Activated naive CD4-positive, alpha-beta T cell treated with anti-CD3 and anti-CD28 coated beads, Interleukin-2, amount 50 U/mL, for 72 hours (primary cell): ENCODE measurements at regions not wholly inside any gene's neighbourhood (a gene's known extent, or its start where the extent isn't known, plus 50 kb on each side); places are given as distances from the start of the nearest gene placed in this dataset.
A peak's percentile ranks its signal among the peaks of the same experiment; 100 is the strongest.

Experiments used
- ATAC-seq, 2 donors: fragments of 150-1000 bp; cut with Tn5 transposase; 2 replicates each; pipeline ENCODE4 v1.10.0; 2021; ENCODE audit warnings: mild to moderate bottlenecking in 2 of 2, moderate library complexity in 2 of 2
- DNase-seq, 2 donors: peaks; one replicate each; pipeline ENCODE4 v3.0.0; 2021 to 2022; ENCODE audit warnings: low spot score in 2 of 2
- H3K27ac Mint-ChIP-seq, 2 donors: one replicate each; pipeline ENCODE4 v1.8.0; 2022; ENCODE audit warnings: mild to moderate bottlenecking in 2 of 2, mixed read lengths in 2 of 2
- H3K36me3 Mint-ChIP-seq, 2 donors: one replicate each; pipeline ENCODE4 v1.8.0; 2022; ENCODE audit warnings: mixed read lengths in 2 of 2
- H3K9me3 Mint-ChIP-seq, 2 donors: one replicate each; pipeline ENCODE4 v1.8.0; 2022; ENCODE audit warnings: mixed read lengths in 2 of 2

- H3K27ac Mint-ChIP-seq: no peak overlapping the region
- H3K36me3 Mint-ChIP-seq: peaks cover 0 to 10% of the 10 kb centered on the region in 2 donors
- peaks cover 6 to 7% of the 10 kb centered on the region in 2 donors for H3K9me3 Mint-ChIP-seq
- no peak for ATAC-seq
- DNase-seq: no peak
Observed at GRCh38 chr5:115072266-115073064, 97.2 kb downstream of the TRIM36 start.

DNA sequence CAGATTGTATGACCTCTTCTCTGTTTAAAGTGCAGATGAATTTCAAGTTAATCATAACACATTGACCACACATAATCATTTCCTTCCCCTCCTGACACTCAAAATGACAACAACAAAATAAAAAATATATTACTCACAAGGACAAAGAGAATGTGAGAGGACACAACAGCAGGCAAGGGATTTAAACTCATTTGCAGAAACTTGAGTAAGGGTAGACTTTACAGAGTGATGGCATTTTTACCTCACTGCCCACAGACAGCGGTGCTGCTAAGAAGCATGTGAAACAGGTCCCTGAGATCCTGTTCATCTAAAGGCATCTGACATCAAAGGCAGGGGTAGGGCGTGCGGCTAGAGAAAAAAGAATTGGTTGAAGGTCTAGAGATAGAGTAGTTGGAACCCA lies 99.0 kb downstream of the TRIM36 start:
- peaks cover 0 to 10% of the 10 kb centered on the region in 2 donors for H3K36me3 Mint-ChIP-seq
- peaks cover 6 to 7% of the 10 kb centered on the region in 2 donors for H3K9me3 Mint-ChIP-seq
- DNase-seq (no peak), ATAC-seq (peak in 1 of 2 donors; percentile 49)
- no peak overlapping the region for H3K27ac Mint-ChIP-seq

- DNase-seq (no peak), ATAC-seq (peak; percentile 32 to 48)
- H3K9me3 Mint-ChIP-seq: peaks cover 6 to 7% of the 10 kb centered on the region in 2 donors
- peak overlapping the region in 1 of 2 donors; percentile 23 for H3K27ac Mint-ChIP-seq
- peaks cover 0 to 10% of the 10 kb centered on the region in 2 donors for H3K36me3 Mint-ChIP-seq
Observed at GRCh38 chr5:115069087-115069968, 100.4 kb downstream of the TRIM36 start.

DNA sequence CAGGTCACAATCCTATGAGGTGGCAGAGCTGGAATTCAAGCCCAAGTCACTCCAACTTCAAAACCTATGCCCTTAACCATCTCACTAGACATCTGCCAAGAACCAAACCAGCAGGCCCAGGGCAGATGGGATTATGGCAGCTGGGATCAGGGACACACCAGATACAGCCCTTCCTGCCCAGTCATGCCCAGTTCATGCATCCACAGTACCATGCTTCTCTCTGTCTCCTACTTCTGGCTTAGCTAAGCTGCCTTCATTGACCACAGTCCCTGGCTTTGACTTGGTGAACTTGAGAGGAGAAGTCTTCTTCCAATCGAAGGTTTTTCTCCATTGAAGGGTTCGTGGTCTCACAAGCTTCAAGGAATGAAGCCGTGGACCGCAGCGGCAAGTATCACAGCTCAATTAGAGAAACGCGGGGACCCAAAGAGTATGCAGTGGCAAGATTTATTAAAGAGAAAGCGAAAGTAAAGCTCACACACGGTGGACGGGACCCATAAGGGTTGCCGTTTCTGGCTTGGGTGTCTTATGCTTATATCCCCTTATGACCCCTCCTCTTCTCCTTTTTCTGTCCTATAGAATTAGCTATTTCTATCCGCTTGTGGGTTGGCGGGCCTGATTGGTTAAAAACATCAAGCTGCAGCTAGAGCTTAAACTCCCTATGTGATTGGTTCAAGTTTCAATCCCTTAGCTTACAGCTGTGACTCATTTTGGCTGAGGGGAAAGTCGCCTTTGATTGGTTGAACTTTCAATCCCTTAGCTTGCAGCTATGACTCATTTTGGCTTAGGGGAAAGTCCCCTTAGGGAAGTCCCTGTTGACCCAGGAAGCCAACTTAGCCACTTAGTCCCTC lies 101.2 kb downstream of the TRIM36 start:
- DNase-seq (no peak), ATAC-seq (peak; percentile 74 to 88)

GRCh38 chr5:115064380-115064779 lies 105.3 kb downstream of the TRIM36 start:
- H3K9me3 Mint-ChIP-seq: peaks cover 6 to 7% of the 10 kb centered on the region in 2 donors
- H3K36me3 Mint-ChIP-seq: peaks cover 0 to 10% of the 10 kb centered on the region in 2 donors
- no peak overlapping the region for H3K27ac Mint-ChIP-seq
- ATAC-seq: no peak
- DNase-seq: no peak

More for the DNA sequence above, 101.2 kb downstream of the TRIM36 start:
- H3K27ac Mint-ChIP-seq: no peak overlapping the region
- H3K9me3 Mint-ChIP-seq: peaks cover 6 to 7% of the 10 kb centered on the region in 2 donors
- peaks cover 0 to 10% of the 10 kb centered on the region in 2 donors for H3K36me3 Mint-ChIP-seq

- no peak for DNase-seq
- Mint-ChIP-seq H3K36me3 (no peaks in the 10 kb centered on the region), H3K27ac (no peak overlapping the region), H3K9me3 (no peaks in the 10 kb centered on the region)
- no peak for ATAC-seq
Observed at GRCh38 chr5:115054387-115054951, 115.2 kb downstream of the TRIM36 start.

DNA sequence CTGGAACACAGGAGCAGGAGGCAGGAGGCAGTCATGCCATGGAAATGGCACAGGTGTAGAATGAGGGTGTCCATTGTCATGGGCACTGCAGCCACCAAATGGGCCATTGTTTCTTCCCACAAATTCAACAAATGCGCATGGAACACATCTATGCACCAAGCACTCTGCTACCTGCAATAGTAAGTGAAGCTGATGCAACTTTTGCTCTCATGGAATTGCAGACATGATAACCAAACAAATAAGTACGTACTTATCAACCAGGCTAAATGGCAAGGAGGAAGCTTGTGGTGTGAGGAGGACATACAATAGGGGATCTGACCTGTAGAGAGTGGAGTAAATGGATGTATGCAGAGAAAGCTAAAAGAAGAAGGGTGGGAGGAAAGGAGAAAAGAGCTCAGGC lies 116.8 kb downstream of the TRIM36 start:
- H3K36me3 Mint-ChIP-seq: no peaks in the 10 kb centered on the region
- ATAC-seq (no peak), DNase-seq (no peak)
- no peak overlapping the region for H3K27ac Mint-ChIP-seq
- no peaks in the 10 kb centered on the region for H3K9me3 Mint-ChIP-seq

DNA sequence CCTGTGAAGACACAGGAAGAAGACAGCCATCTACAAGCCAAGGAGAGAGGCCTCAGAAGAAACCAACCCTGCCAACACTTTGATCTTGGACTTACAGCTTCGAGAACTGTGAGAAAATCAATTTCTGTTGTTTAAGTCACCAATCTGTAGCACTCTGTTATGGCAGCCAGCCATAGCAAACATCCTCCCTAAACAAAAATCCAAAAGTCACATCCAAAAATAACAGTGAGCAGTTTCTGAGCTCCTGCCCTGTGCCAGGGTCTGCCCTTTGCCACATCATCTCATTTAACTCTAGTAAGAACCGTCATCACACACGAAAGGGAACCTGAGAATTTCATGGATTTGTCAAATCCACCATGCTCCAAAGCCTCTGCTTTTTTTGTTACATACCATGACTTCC lies 118.8 kb downstream of the TRIM36 start:
- ATAC-seq: no peak
- Mint-ChIP-seq H3K27ac (no peak overlapping the region), H3K36me3 (no peaks in the 10 kb centered on the region), H3K9me3 (no peaks in the 10 kb centered on the region)
- no peak for DNase-seq

DNA sequence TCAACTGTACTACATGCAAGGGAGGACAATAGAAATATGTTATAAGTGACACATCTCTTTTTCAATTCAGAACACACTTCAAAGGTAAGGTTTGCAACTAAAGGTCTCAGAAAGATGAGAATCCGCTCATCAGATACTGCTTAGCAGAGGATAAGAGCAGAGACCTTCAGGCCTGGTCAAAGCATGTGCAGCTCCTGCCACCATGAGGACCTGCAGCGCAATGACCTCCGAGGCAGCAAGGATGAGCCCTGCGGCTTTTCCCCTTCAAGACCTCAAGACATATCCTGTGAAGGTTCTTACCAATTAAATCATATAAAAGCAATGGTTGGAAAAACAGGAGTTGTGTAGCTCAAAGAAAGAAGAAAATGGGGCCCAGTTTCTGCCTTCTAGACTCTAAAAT lies 135.8 kb downstream of the TRIM36 start:
- no peak for ATAC-seq
- Mint-ChIP-seq H3K27ac (no peak overlapping the region), H3K9me3 (peaks cover 4 to 26% of the 10 kb centered on the region in 2 donors), H3K36me3 (peaks cover 0 to 15% of the 10 kb centered on the region in 2 donors)
- DNase-seq: no peak

GRCh38 chr5:115028557-115028956 lies 141.2 kb downstream of the TRIM36 start:
- Mint-ChIP-seq H3K9me3 (peaks cover 4 to 7% of the 10 kb centered on the region in 2 donors), H3K27ac (no peak overlapping the region), H3K36me3 (peaks cover 0 to 4% of the 10 kb centered on the region in 2 donors)
- ATAC-seq (no peak), DNase-seq (no peak)

GRCh38 chr5:115024922-115025321 lies 144.8 kb downstream of the TRIM36 start:
- Mint-ChIP-seq H3K36me3 (no peaks in the 10 kb centered on the region), H3K27ac (no peak overlapping the region), H3K9me3 (no peaks in the 10 kb centered on the region)
- ATAC-seq (no peak), DNase-seq (no peak)

- no peak for ATAC-seq
- Mint-ChIP-seq H3K27ac (no peak overlapping the region), H3K36me3 (no peaks in the 10 kb centered on the region), H3K9me3 (no peaks in the 10 kb centered on the region)
- no peak for DNase-seq
Observed at GRCh38 chr5:115022303-115022702, 147.4 kb downstream of the TRIM36 start.

DNA sequence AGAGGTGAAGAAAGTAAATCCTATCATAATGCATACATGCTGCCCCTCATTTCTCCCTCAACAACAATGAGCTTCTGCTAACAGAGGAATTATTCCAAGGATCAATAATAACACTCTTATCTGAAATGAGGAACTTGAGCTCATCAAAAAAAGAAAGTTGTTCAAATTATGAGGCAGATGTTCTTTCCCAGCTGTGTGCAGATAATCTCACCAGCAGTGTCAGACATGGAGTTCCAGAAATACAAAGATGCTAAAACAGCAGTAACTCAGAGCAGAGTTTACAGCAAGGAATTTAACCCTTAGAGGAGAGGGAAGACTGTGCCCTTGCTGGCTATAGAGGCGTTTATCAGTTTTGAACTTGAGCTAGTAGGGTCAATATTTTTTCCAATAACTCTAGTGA lies 153.1 kb downstream of the TRIM36 start:
- H3K9me3 Mint-ChIP-seq: no peaks in the 10 kb centered on the region
- no peaks in the 10 kb centered on the region for H3K36me3 Mint-ChIP-seq
- DNase-seq (no peak), ATAC-seq (no peak)
- H3K27ac Mint-ChIP-seq: no peak overlapping the region

DNA sequence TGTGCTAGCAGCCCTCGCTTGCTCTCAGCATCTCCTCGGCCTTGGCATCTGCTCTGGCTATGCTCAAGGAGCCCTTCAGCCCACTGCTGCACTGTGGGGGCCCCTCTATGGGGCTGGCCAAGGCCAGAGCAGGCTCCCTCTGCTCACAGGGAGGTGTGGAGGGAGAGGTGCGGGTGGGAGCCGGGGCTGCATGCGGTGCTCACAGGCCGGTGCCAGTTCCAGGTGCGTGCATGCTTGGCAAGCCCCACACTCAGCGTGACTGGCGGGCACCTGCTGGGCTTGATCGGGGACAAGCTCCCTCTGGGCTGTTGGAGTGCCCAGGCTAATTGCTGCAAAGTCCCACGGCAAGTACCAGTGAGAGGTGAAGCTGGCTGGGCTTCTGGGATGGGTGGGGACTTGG lies 170.5 kb downstream of the TRIM36 start:
- Mint-ChIP-seq H3K9me3 (peaks cover 6 to 13% of the 10 kb centered on the region in 2 donors), H3K27ac (no peak overlapping the region), H3K36me3 (no peaks in the 10 kb centered on the region)
- ATAC-seq: no peak
- no peak for DNase-seq

- Mint-ChIP-seq H3K27ac (no peak overlapping the region), H3K9me3 (peaks cover 9 to 11% of the 10 kb centered on the region in 2 donors), H3K36me3 (no peaks in the 10 kb centered on the region)
- DNase-seq (no peak), ATAC-seq (no peak)
Observed at GRCh38 chr5:114989512-114989911, 180.2 kb downstream of the TRIM36 start.

- Mint-ChIP-seq H3K9me3 (peaks cover 9 to 11% of the 10 kb centered on the region in 2 donors), H3K27ac (no peak overlapping the region), H3K36me3 (no peaks in the 10 kb centered on the region)
- no peak for DNase-seq
- no peak for ATAC-seq
Observed at GRCh38 chr5:114988096-114988495, 181.6 kb downstream of the TRIM36 start.
